Astrocyte of the spinal cord (primary cell): ENCODE measurements at regions not wholly inside any gene's neighbourhood (a gene's known extent, or its start where the extent isn't known, plus 50 kb on each side); places are given as distances from the start of the nearest gene placed in this dataset.
"Not testable (repeated sequence)": the region's sequence is repeated elsewhere in the genome, so short reads cannot be mapped to it uniquely, and the experiment has no call there.

Experiments
- DNase-seq: peaks from one replicate; pipeline ENCODE4 v3.0.0; 2011; ENCODE audit warnings: low read depth, low spot score
- H3K4me3 ChIP-seq: 2 replicates; pipeline ENCODE4 v1.5.1; 2011; ENCODE audit warnings: low read depth, mild to moderate bottlenecking, low read length, moderate library complexity
- in situ Hi-C: cut with HindIII; loops from 2 replicates; pipeline ENCODE4 v1.10.0; 2017; ENCODE audit warnings: low sequenced_read_pairs
- TF ChIP-seq, protein P1 (sequence below): IDR thresholded peaks from 2 replicates; pipeline ENCODE4 v1.5.1; 2012; ENCODE audit warnings: low read depth, mild to moderate bottlenecking, low read length, inconsistent platforms

DNA sequence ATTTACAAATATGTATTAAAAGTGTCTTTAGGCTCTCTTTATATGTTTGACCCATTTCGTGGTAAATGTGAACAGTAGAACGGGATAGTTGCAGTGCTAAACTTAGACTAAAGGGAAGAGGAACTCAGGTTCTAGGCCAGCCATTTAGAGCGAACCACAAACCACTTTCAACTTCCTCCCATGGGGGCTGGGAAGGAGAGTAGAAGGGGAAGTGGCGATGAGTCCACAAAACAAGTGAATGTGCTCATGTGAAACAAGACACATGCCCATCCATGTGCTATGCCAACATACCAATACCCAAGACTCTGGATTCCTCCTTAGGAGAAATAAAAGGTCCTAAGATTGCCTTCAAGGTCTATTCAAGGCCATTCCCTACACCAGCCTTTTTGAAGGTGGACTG lies 940.4 kb upstream of the FOXG1 start:
- DNase-seq, in situ Hi-C loops, H3K4me3 ChIP-seq: not testable (repeated sequence)

DNA sequence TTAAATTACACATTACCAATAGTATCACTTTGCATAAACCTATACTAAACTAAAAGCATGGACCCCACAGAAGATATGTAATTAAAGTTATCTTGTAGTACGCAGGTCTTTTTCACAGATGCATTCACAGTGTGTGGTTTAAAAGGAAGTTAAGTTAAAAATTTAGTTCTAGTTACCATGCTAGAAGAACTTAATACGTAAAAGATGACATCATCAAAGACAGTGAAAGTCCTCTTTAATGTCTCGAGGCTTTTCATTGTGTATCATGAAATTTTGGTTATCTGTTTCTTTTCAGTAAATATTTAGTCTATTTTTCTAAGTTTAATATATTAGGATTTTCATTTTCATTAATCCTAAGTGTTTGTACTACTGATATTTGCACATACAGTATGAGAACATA lies 934.6 kb upstream of the FOXG1 start:
- in situ Hi-C loops, DNase-seq: not testable (repeated sequence)

DNA sequence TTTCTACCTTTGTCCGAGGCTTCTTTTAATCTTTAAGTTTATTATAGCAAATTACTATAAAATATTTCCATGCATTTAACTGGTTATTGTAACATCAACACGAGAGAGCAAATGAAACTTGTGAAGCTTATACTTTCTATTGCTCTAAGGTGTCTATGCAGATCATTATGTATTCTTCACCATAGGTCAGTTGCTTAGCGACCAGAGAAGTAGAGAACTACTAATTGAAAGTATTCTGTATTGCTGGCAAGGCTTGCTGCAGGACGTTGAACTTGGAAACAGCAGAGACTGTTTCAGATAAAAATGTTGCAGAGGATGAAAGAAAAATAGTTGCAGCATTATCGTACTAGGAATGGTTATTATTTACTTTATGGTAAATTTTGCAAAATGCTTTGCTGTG lies 933.6 kb upstream of the FOXG1 start:
- H3K4me3 ChIP-seq, DNase-seq, in situ Hi-C loops: not testable (repeated sequence)

More for the DNA sequence above, 934.6 kb upstream of the FOXG1 start:
- H3K4me3 ChIP-seq = not testable (repeated sequence)

DNA sequence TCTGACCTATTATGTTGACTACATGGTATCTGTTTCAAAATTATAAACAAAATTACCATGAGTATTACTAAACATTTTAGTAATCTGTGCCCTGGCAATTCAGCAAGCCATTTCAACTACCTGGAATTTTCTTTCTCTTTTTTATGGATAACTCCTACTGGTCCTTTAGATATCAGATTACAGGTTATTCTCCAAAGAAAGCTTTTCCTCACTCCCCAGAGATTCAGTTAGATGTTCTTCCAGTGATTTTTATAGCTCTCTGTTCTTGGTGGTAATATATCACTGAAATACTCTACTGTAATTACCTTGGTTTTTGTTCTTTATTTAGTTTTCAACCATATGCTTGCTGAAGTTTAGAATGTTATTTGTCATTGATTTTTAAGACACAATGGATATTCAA lies 930.2 kb upstream of the FOXG1 start:
- in situ Hi-C loops = no loop called here
- no peak for DNase-seq
- TF ChIP-seq, protein P1, sequence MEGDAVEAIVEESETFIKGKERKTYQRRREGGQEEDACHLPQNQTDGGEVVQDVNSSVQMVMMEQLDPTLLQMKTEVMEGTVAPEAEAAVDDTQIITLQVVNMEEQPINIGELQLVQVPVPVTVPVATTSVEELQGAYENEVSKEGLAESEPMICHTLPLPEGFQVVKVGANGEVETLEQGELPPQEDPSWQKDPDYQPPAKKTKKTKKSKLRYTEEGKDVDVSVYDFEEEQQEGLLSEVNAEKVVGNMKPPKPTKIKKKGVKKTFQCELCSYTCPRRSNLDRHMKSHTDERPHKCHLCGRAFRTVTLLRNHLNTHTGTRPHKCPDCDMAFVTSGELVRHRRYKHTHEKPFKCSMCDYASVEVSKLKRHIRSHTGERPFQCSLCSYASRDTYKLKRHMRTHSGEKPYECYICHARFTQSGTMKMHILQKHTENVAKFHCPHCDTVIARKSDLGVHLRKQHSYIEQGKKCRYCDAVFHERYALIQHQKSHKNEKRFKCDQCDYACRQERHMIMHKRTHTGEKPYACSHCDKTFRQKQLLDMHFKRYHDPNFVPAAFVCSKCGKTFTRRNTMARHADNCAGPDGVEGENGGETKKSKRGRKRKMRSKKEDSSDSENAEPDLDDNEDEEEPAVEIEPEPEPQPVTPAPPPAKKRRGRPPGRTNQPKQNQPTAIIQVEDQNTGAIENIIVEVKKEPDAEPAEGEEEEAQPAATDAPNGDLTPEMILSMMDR = no peak
- H3K4me3 ChIP-seq = no peak overlapping the region

DNA sequence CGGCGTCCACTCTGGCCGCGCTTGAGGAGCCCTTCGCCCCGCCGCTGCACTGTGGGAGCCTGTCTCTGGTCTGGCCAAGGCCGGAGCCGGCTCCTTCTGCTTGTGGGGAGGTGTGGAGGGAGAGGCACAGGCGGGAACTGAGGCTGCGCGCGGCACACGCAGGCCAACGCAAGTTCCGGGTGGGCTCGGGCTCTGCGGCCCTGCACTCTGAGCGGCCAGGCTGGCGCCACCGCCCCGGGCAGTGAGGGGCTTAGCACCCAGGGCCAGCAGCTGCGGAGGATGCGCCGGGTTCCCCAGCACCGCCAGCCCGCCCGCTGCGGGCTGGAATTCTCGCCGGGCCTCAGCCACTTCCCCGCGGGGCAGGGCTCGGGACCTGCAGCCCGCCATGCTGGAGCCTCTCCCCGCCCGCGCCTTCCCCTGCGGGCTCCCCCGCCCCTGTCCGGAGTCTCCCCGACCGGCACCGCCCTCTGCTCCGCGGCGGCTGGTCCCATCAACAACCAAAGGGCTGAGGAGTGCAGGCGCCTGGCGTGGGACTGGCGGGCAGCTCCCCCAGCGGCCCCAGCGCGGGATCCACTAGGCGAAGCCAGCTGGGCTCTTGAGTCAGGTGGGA lies 921.2 kb upstream of the FOXG1 start:
- in situ Hi-C loops = no loop called here
- H3K4me3 ChIP-seq = no peak overlapping the region
- TF ChIP-seq, protein P1 = no peak

DNA sequence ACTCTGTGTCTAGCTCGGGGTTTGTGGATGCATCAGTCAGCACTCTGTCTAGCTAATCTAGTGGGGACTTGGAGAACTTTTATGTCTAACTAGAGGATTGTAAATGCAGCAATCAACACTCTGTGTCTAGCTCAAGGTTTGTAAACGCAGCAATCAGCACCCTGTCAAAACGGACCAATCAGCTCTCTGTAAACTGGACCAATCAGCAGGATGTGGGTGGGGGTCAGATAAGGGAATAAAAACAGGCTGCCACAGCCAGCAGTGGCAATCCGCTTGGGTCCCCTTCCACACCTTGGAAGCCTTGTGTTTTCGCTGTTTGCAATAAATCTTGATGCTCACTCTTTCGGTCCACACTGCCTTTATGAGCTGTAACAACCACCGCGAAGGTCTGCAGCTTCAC lies 920.7 kb upstream of the FOXG1 start:
- H3K4me3 ChIP-seq = no peak overlapping the region
- TF ChIP-seq, protein P1 = no peak
- in situ Hi-C loops = no loop called here
- no peak for DNase-seq

More for the DNA sequence above, 921.2 kb upstream of the FOXG1 start:
- DNase-seq = no peak

DNA sequence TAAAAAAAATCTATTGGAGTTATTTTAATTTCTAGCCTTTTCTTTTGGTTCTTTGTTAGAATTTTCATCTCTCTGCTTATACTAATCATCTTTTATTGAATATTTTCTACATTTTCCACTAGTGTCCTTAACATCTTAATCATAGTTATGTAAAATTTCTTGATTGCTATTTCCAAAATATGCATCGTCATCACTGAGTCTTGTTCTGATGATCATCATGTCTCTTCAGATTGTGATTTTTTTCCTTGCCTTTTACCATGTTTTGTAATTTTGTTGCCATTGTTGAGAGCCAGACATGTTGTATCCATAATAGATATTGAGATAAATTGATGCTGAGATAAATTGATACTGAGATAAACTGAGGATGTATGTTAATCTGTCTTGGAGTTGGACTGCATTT lies 919.1 kb upstream of the FOXG1 start:
- DNase-seq, in situ Hi-C loops, H3K4me3 ChIP-seq: not testable (repeated sequence)

DNA sequence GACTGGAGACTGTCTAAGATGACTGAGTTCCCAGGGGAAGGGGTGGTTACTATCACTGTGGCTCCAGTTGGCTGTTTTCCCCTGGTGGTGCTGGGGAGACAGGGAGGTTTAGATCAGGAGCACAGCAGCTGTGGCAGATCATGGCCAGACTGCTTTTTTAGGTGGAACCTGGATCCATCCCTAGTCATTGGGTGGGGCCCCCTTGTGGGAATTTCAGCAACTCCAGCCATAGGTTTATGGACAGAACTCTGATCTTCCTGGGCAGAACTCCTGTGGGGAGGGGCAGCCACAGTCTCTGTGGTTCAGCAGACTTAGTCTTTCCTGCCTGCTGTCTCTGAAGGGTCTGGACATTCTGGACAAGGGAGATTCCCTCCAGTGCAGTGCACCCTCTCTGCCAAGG lies 917.4 kb upstream of the FOXG1 start:
- DNase-seq, H3K4me3 ChIP-seq, in situ Hi-C loops: not testable (repeated sequence)

DNA sequence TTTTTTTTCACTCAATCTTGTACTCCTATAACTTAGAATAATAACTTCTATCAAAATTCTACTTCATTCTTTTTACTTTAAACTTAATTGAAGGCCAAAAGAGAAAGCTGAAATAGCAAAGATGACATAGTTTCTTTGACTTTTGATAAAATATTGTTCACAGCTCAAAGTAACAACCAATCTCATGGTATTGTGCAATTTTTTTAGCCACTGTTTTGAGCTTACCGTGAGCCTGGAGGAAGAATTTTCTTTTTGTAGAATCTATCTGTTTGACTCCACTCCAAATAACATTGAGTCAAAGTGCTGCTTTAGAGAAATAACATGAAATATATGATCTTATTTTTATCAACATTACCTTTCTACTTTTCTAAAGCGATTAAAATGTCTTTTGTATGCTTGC lies 903.9 kb upstream of the FOXG1 start:
- in situ Hi-C loops = no loop called here
- H3K4me3 ChIP-seq = no peak overlapping the region
- TF ChIP-seq, protein P1 = no peak
- DNase-seq = no peak
